ENCODE measurements at regions not wholly inside any gene's neighbourhood (a gene's known extent, or its start where the extent isn't known, plus 50 kb on each side); places are given as distances from the start of the nearest gene placed in this dataset.

DNA sequence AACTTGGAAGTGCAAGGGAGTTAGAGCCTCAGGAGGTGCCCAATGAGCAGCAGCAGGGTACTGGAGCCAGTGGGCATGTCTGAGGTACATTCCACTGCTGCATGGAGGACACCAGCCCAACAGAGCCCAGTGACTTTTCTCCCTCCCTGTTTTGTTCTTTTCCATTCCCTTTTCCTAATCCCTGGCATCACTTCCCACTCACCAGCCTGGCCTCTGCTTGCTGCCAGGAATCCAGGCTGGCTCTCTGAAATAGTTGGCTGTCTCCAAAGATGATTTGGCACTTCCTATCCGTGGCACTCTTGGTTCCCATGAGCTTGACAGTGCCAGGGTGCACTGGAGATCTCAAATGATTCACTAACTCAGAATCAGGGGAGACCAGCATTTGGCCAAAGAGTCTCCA lies 97.7 kb upstream of the ZPBP start:
- H3K36me3 Mint-ChIP-seq = peaks cover 0 to 3% (median 0%) of the 10 kb centered on the region in 5 donors
- no peak overlapping the region for H3K4me3 Mint-ChIP-seq
- peaks cover 0 to 20% (median 3%) of the 10 kb centered on the region in 11 donors for H3K9me3 Mint-ChIP-seq
- POLR2A ChIA-PET = no interaction called here
- Histone ChIP-seq H3K9me3 (ENCODE audit: control insufficient read depth in 2 of 3, low read length in 3 of 3) (no peaks in the 10 kb centered on the region), H3K27me3 (ENCODE audit: control insufficient read depth in 2 of 2, insufficient read depth in 2 of 2, low read length in 2 of 2) (no peaks in the 10 kb centered on the region), H3K4me1 (ENCODE audit: control insufficient read depth in 2 of 2, insufficient read depth in 2 of 2, low read length in 2 of 2) (no peaks in the 10 kb centered on the region), H3K27ac (ENCODE audit: low read depth, low read length) (no peak overlapping the region), H3K36me3 (ENCODE audit: control insufficient read depth in 2 of 3, insufficient read depth in 3 of 3, low read length in 3 of 3) (no peaks in the 10 kb centered on the region), H3K4me3 (ENCODE audit: low read length) (no peak overlapping the region)
- H3K27me3 Mint-ChIP-seq = peaks cover 0 to 57% (median 0%) of the 10 kb centered on the region in 5 donors
- no peak for DNase-seq
- intact Hi-C loops (cut with micrococcal nuclease) = no loop called here
- no peak overlapping the region for H3K27ac Mint-ChIP-seq
- H3K4me1 Mint-ChIP-seq = peaks cover 0 to 8% (median 0%) of the 10 kb centered on the region in 7 donors
- CTCF ChIA-PET = no interaction called here
- no peak for ATAC-seq

GRCh38 chr7:50189371-50189770 lies 96.3 kb upstream of the ZPBP start:
- Mint-ChIP-seq H3K9me3 (peaks cover 0 to 20% (median 3%) of the 10 kb centered on the region in 11 donors), H3K27me3 (peaks cover 0 to 45% (median 0%) of the 10 kb centered on the region in 5 donors), H3K4me1 (peaks cover 0 to 11% (median 0%) of the 10 kb centered on the region in 7 donors), H3K27ac (no peak overlapping the region), H3K36me3 (peaks cover 0 to 3% (median 0%) of the 10 kb centered on the region in 5 donors), H3K4me3 (no peak overlapping the region)
- ATAC-seq (no peak), DNase-seq (no peak)
- ChIA-PET CTCF (interaction anchor here (0.7 kb wide), 1 partner anchor 26 kb away, joined by 4 read pairs; no protein-coding TSS in a partner anchor), POLR2A (no interaction called here)
- intact Hi-C loops (cut with micrococcal nuclease) = no loop called here
- Histone ChIP-seq H3K4me3 (ENCODE audit: low read length) (no peak overlapping the region), H3K9me3 (ENCODE audit: control insufficient read depth in 2 of 3, low read length in 3 of 3) (no peaks in the 10 kb centered on the region), H3K36me3 (ENCODE audit: control insufficient read depth in 2 of 3, insufficient read depth in 3 of 3, low read length in 3 of 3) (no peaks in the 10 kb centered on the region), H3K4me1 (ENCODE audit: control insufficient read depth in 2 of 2, insufficient read depth in 2 of 2, low read length in 2 of 2) (no peaks in the 10 kb centered on the region), H3K27me3 (ENCODE audit: control insufficient read depth in 2 of 2, insufficient read depth in 2 of 2, low read length in 2 of 2) (no peaks in the 10 kb centered on the region), H3K27ac (ENCODE audit: low read depth, low read length) (no peak overlapping the region)

DNA sequence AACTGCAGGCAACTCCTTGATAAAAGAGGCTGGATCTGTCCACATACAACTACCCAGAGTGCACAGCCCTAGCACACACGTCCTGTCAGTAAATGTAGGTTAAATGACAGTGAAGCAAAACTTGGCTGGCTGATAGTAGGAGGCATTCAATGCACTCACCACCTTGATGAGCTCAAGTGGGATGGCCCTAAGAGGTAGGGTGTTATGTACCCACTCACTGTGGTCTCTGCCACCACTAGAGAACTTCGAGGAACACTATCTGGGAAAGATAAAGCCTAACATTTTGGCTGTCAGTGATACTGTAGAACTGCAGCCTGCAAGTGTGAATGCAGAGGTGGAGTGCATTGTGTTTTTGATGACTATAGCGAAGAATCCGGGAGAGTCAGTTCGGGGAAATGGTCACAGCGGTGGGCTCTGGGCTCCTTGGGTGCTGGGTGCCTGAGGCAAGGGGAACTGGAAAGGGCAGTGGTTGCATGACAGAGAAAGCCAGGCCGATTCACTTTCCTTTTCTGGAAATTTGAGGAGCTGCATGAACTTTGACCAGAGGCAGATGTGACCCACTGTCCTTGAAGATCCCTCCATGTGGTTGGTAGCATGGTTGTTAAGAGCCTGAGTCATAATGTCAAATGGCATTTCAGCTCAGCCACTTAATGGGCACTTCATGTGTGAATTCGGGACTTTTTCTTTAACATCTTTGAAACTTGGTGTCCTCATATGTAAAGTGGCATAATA lies 93.1 kb upstream of the ZPBP start:
- peaks cover 0 to 11% (median 0%) of the 10 kb centered on the region in 7 donors for H3K4me1 Mint-ChIP-seq
- no peak for DNase-seq
- Histone ChIP-seq H3K4me3 (ENCODE audit: low read length) (no peak overlapping the region), H3K27ac (ENCODE audit: low read depth, low read length) (no peak overlapping the region), H3K9me3 (ENCODE audit: control insufficient read depth in 2 of 3, low read length in 3 of 3) (no peaks in the 10 kb centered on the region), H3K4me1 (ENCODE audit: control insufficient read depth in 2 of 2, insufficient read depth in 2 of 2, low read length in 2 of 2) (no peaks in the 10 kb centered on the region), H3K27me3 (ENCODE audit: control insufficient read depth in 2 of 2, insufficient read depth in 2 of 2, low read length in 2 of 2) (no peaks in the 10 kb centered on the region), H3K36me3 (ENCODE audit: control insufficient read depth in 2 of 3, insufficient read depth in 3 of 3, low read length in 3 of 3) (no peaks in the 10 kb centered on the region)
- peaks cover 0 to 20% (median 3%) of the 10 kb centered on the region in 11 donors for H3K9me3 Mint-ChIP-seq
- intact Hi-C loops (cut with micrococcal nuclease) = no loop called here
- peaks cover 0 to 3% (median 0%) of the 10 kb centered on the region in 5 donors for H3K36me3 Mint-ChIP-seq
- ChIA-PET POLR2A (interaction anchor here (1.0 kb wide), 1 partner anchor 21 kb away, joined by 3 read pairs; no protein-coding TSS in a partner anchor), CTCF (no interaction called here)
- H3K27ac Mint-ChIP-seq = peak overlapping the region in 1 of 9 donors; percentile 27
- no peak for ATAC-seq
- H3K27me3 Mint-ChIP-seq = peaks cover 0 to 20% (median 0%) of the 10 kb centered on the region in 5 donors
- no peak overlapping the region for H3K4me3 Mint-ChIP-seq

DNA sequence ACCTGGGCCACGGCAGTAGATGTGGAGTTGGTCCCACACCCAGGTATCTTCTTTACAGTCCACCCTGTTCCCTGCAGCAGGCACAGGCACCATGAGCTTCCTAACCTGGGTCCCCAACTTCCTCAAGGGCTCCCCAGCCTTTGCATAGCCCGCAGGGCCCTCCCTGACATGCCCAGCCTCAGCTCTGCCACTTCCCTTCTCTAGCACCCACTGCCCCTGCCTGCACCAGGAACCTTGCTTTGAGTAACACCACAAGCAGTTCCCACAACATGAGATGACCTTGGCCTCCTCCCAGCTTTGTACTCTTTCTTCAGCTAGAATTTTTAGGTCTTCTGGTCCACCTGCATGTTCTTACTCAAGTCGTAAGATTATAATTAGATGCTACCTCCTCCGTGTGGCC lies 92.2 kb upstream of the ZPBP start:
- Histone ChIP-seq H3K4me1 (ENCODE audit: control insufficient read depth in 2 of 2, insufficient read depth in 2 of 2, low read length in 2 of 2) (no peaks in the 10 kb centered on the region), H3K9me3 (ENCODE audit: control insufficient read depth in 2 of 3, low read length in 3 of 3) (no peaks in the 10 kb centered on the region), H3K27me3 (ENCODE audit: control insufficient read depth in 2 of 2, insufficient read depth in 2 of 2, low read length in 2 of 2) (no peaks in the 10 kb centered on the region), H3K36me3 (ENCODE audit: control insufficient read depth in 2 of 3, insufficient read depth in 3 of 3, low read length in 3 of 3) (no peaks in the 10 kb centered on the region), H3K27ac (ENCODE audit: low read depth, low read length) (no peak overlapping the region), H3K4me3 (ENCODE audit: low read length) (no peak overlapping the region)
- peak; percentile 63 for ATAC-seq
- DNase-seq = no peak
- peaks cover 0 to 3% (median 0%) of the 10 kb centered on the region in 5 donors for H3K36me3 Mint-ChIP-seq
- H3K4me3 Mint-ChIP-seq = no peak overlapping the region
- intact Hi-C loops (cut with micrococcal nuclease) = no loop called here
- POLR2A ChIA-PET = no interaction called here
- peaks cover 0 to 16% (median 2%) of the 10 kb centered on the region in 11 donors for H3K9me3 Mint-ChIP-seq
- no peak overlapping the region for H3K27ac Mint-ChIP-seq
- H3K27me3 Mint-ChIP-seq = peaks cover 0 to 12% (median 0%) of the 10 kb centered on the region in 5 donors
- CTCF ChIA-PET = interaction anchor here (1.0 kb wide), 1 partner anchor 184 kb away, joined by 3 read pairs; no protein-coding TSS in a partner anchor
- peaks cover 0 to 11% (median 0%) of the 10 kb centered on the region in 7 donors for H3K4me1 Mint-ChIP-seq

DNA sequence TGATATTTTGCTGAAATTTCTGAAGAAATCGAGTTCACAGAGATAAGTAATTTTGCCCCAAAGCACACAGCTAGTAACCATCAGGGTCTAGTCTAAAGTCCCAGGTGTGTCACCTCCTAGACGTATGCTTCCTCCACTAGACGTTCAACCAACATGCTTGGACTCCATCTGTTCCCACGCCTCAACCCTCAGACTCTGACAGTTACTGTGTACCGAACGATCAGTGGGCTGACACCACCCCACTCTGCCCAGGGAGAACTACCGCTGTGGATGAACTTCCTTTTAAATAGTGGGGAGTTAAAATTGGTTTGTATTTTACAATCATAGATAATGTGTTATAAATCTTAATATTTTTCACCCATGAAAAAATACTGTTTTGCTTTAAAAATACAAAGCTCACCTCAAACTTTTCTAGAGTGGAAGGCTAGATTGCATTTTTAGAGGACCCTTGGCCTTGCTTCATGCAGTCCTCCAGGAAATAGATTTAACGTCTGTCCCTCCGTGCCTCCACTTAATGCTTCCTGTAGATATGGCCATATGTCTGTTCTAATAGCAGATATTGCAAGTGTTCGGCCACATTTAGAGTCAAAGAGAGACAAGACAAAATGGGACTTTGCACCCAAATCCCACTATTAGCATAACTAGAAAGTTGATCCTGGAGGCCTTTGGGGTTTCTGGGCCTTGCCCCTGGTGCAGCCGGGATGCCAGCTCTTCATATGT lies 91.4 kb upstream of the ZPBP start:
- DNase-seq = no peak
- POLR2A ChIA-PET = no interaction called here
- CTCF ChIA-PET = interaction anchor here (1.0 to 1.1 kb wide), 2 partner anchors 21 to 184 kb away, joined by 3 read pairs; no protein-coding TSS in a partner anchor
- Histone ChIP-seq H3K27me3 (ENCODE audit: control insufficient read depth in 2 of 2, insufficient read depth in 2 of 2, low read length in 2 of 2) (no peaks in the 10 kb centered on the region), H3K27ac (ENCODE audit: low read depth, low read length) (no peak overlapping the region), H3K9me3 (ENCODE audit: control insufficient read depth in 2 of 3, low read length in 3 of 3) (no peaks in the 10 kb centered on the region), H3K4me1 (ENCODE audit: control insufficient read depth in 2 of 2, insufficient read depth in 2 of 2, low read length in 2 of 2) (no peaks in the 10 kb centered on the region), H3K4me3 (ENCODE audit: low read length) (no peak overlapping the region), H3K36me3 (ENCODE audit: control insufficient read depth in 2 of 3, insufficient read depth in 3 of 3, low read length in 3 of 3) (no peaks in the 10 kb centered on the region)
- Mint-ChIP-seq H3K4me1 (peaks cover 0 to 5% (median 0%) of the 10 kb centered on the region in 7 donors), H3K36me3 (peaks cover 0 to 3% (median 0%) of the 10 kb centered on the region in 5 donors), H3K9me3 (peaks cover 0 to 11% (median 0%) of the 10 kb centered on the region in 11 donors), H3K4me3 (no peak overlapping the region), H3K27me3 (peaks cover 0 to 10% (median 0%) of the 10 kb centered on the region in 5 donors), H3K27ac (no peak overlapping the region)
- intact Hi-C loops (cut with micrococcal nuclease) = no loop called here
- no peak for ATAC-seq

DNA sequence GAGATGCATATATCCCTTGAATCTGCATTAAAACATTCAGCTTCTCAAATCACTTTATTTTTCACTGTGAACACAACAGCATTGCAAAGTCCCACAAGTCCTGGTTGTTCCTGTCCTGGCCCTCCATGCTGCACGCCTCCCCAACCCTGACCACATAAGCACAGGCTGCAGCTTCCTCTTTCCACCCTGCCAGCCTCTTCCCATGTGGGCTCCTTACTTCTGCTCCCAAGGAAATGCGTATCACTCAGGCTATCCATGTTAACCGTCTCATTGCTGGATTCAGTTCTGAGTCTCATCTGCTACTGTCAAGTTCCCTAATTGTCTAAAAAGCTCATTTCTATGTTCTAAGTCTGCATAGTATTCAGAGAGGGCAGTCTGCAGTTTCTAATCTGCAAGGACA lies 89.7 kb upstream of the ZPBP start:
- no peaks in the 10 kb centered on the region for H3K9me3 Mint-ChIP-seq
- no peaks in the 10 kb centered on the region for H3K36me3 Mint-ChIP-seq
- intact Hi-C loops (cut with micrococcal nuclease) = no loop called here
- ChIA-PET POLR2A (interaction anchor here (0.9 kb wide), 1 partner anchor 16 kb away, joined by 3 read pairs; no protein-coding TSS in a partner anchor), CTCF (interaction anchor here (1.0 to 1.2 kb wide), 2 partner anchors 23 to 220 kb away, joined by 3 read pairs; no protein-coding TSS in a partner anchor)
- H3K9me3 ChIP-seq (ENCODE audit: control insufficient read depth in 2 of 3, low read length in 3 of 3) = no peaks in the 10 kb centered on the region
- no peaks in the 10 kb centered on the region for H3K4me1 ChIP-seq (ENCODE audit: control insufficient read depth in 2 of 2, insufficient read depth in 2 of 2, low read length in 2 of 2)
- ATAC-seq = no peak
- H3K36me3 ChIP-seq (ENCODE audit: control insufficient read depth in 2 of 3, insufficient read depth in 3 of 3, low read length in 3 of 3) = no peaks in the 10 kb centered on the region
- H3K27me3 Mint-ChIP-seq = peaks cover 0 to 16% (median 0%) of the 10 kb centered on the region in 5 donors
- no peak for DNase-seq
- H3K4me1 Mint-ChIP-seq = peaks cover 0 to 4% (median 0%) of the 10 kb centered on the region in 7 donors
- peak overlapping the region in 1 of 9 donors; percentile 3 for H3K27ac Mint-ChIP-seq
- no peaks in the 10 kb centered on the region for H3K27me3 ChIP-seq (ENCODE audit: control insufficient read depth in 2 of 2, insufficient read depth in 2 of 2, low read length in 2 of 2)
- no peak overlapping the region for H3K27ac ChIP-seq (ENCODE audit: low read depth, low read length)
- H3K4me3 Mint-ChIP-seq = no peak overlapping the region
- H3K4me3 ChIP-seq (ENCODE audit: low read length) = no peak overlapping the region

Measured in naive thymus-derived CD4-positive, alpha-beta T cell (primary cell).